Large intestine (tissue), 3 donors: ENCODE measurements at regions not wholly inside any gene's neighbourhood (a gene's known extent, or its start where the extent isn't known, plus 50 kb on each side); places are given as distances from the start of the nearest gene placed in this dataset.

Experiments
- DNase-seq, 2 donors: peaks; one replicate each; pipeline versions ENCODE4 v3.0.0 to v3.0.0-alpha.2; 2013
- H3K27ac ChIP-seq: one replicate; pipeline ENCODE4 v1.5.1; 2013; ENCODE audit warnings: low read length
- H3K27me3 ChIP-seq: 2 replicates; pipeline ENCODE4 v1.6.1; 2013; ENCODE audit warnings: low read length; ENCODE audit not compliant: control insufficient read depth, insufficient read depth
- H3K36me3 ChIP-seq: 2 replicates; pipeline ENCODE4 v1.6.1; 2013; ENCODE audit warnings: low read length; ENCODE audit not compliant: control insufficient read depth, insufficient read depth
- H3K4me1 ChIP-seq: one replicate; pipeline ENCODE4 v1.6.1; 2013; ENCODE audit warnings: low read length; ENCODE audit not compliant: control insufficient read depth, insufficient read depth
- H3K4me3 ChIP-seq: one replicate; pipeline ENCODE4 v1.5.1; 2013; ENCODE audit warnings: low read length
- H3K9me3 ChIP-seq: one replicate; pipeline ENCODE4 v1.6.1; 2013; ENCODE audit warnings: mild to moderate bottlenecking, low read depth, low read length, moderate library complexity; ENCODE audit not compliant: control insufficient read depth
- WGBS: methylation state at CpG from one replicate; pipeline ENCODE4 v1.1.5; 2013; ENCODE audit warnings: low lambda C conversion rate; ENCODE audit not compliant: insufficient coverage; 5-methylcytosine and 5-hydroxymethylcytosine counted together

GRCh38 chr7:41147606-41148485 is 555.0 kb downstream of the INHBA start:
- H3K27ac ChIP-seq = no peak overlapping the region
- H3K9me3 ChIP-seq = peaks cover 4% of the 10 kb centered on the region
- H3K36me3 ChIP-seq = no peaks in the 10 kb centered on the region
- no peak overlapping the region for H3K4me3 ChIP-seq
- H3K27me3 ChIP-seq = no peaks in the 10 kb centered on the region
- DNase-seq = no peak
- H3K4me1 ChIP-seq = no peaks in the 10 kb centered on the region
- no CpG with 5 or more reads among the region's 3 CpGs for WGBS

- Histone ChIP-seq H3K4me1 (no peaks in the 10 kb centered on the region), H3K36me3 (no peaks in the 10 kb centered on the region), H3K27me3 (no peaks in the 10 kb centered on the region), H3K9me3 (peaks cover 4% of the 10 kb centered on the region), H3K27ac (no peak overlapping the region), H3K4me3 (no peak overlapping the region)
- no CpG with 5 or more reads among the region's 3 CpGs for WGBS
- DNase-seq = no peak
These were observed 556.5 kb downstream of the INHBA start for GRCh38 chr7:41146429-41146828.

GRCh38 chr7:41145656-41146055 is 557.2 kb downstream of the INHBA start:
- Histone ChIP-seq H3K27me3 (no peaks in the 10 kb centered on the region), H3K36me3 (no peaks in the 10 kb centered on the region), H3K9me3 (peaks cover 4% of the 10 kb centered on the region), H3K4me3 (no peak overlapping the region), H3K4me1 (no peaks in the 10 kb centered on the region), H3K27ac (no peak overlapping the region)
- WGBS = no CpG with 5 or more reads among the region's 3 CpGs
- no peak for DNase-seq

- Histone ChIP-seq H3K36me3 (no peaks in the 10 kb centered on the region), H3K27ac (no peak overlapping the region), H3K9me3 (no peaks in the 10 kb centered on the region), H3K4me3 (no peak overlapping the region), H3K4me1 (no peaks in the 10 kb centered on the region), H3K27me3 (no peaks in the 10 kb centered on the region)
- no peak for DNase-seq
These were observed 559.9 kb downstream of the INHBA start for GRCh38 chr7:41142904-41143473.

- H3K36me3 ChIP-seq = no peaks in the 10 kb centered on the region
- no peaks in the 10 kb centered on the region for H3K27me3 ChIP-seq
- no peak for DNase-seq
- H3K4me1 ChIP-seq = no peaks in the 10 kb centered on the region
- no peaks in the 10 kb centered on the region for H3K9me3 ChIP-seq
- no peak overlapping the region for H3K4me3 ChIP-seq
- WGBS = no CpG with 5 or more reads among the region's 5 CpGs
- no peak overlapping the region for H3K27ac ChIP-seq
These were observed 563.1 kb downstream of the INHBA start for GRCh38 chr7:41139789-41140188.

- H3K4me3 ChIP-seq = no peak overlapping the region
- H3K9me3 ChIP-seq = no peaks in the 10 kb centered on the region
- no peak for DNase-seq
- no peak overlapping the region for H3K27ac ChIP-seq
- H3K36me3 ChIP-seq = no peaks in the 10 kb centered on the region
- no peaks in the 10 kb centered on the region for H3K27me3 ChIP-seq
- H3K4me1 ChIP-seq = no peaks in the 10 kb centered on the region
- WGBS = no CpG with 5 or more reads among the region's 15 CpGs
These were observed 566.3 kb downstream of the INHBA start for GRCh38 chr7:41136551-41136950.

GRCh38 chr7:41135511-41135910 is 567.4 kb downstream of the INHBA start:
- H3K27ac ChIP-seq = no peak overlapping the region
- DNase-seq = no peak
- no CpG with 5 or more reads among the region's 6 CpGs for WGBS
- H3K27me3 ChIP-seq = no peaks in the 10 kb centered on the region
- no peaks in the 10 kb centered on the region for H3K4me1 ChIP-seq
- H3K9me3 ChIP-seq = no peaks in the 10 kb centered on the region
- no peak overlapping the region for H3K4me3 ChIP-seq
- no peaks in the 10 kb centered on the region for H3K36me3 ChIP-seq

GRCh38 chr7:41134300-41135255 is 568.3 kb downstream of the INHBA start:
- Histone ChIP-seq H3K27ac (no peak overlapping the region), H3K9me3 (no peaks in the 10 kb centered on the region)
- WGBS = 33% methylated on average over 1 of the region's 3 CpGs

GRCh38 chr7:41133690-41134299 is 569.1 kb downstream of the INHBA start:
- H3K4me3 ChIP-seq = no peak overlapping the region
- no peak for DNase-seq
- no CpG with 5 or more reads among the region's 10 CpGs for WGBS
- H3K36me3 ChIP-seq = no peaks in the 10 kb centered on the region
- no peaks in the 10 kb centered on the region for H3K9me3 ChIP-seq
- no peaks in the 10 kb centered on the region for H3K4me1 ChIP-seq
- H3K27me3 ChIP-seq = no peaks in the 10 kb centered on the region
- no peak overlapping the region for H3K27ac ChIP-seq

More at GRCh38 chr7:41134300-41135255, 568.3 kb downstream of the INHBA start:
- H3K4me3 ChIP-seq = no peak overlapping the region
- DNase-seq = no peak
- H3K36me3 ChIP-seq = no peaks in the 10 kb centered on the region
- H3K4me1 ChIP-seq = no peaks in the 10 kb centered on the region
- H3K27me3 ChIP-seq = no peaks in the 10 kb centered on the region

GRCh38 chr7:41131956-41132355 is 570.9 kb downstream of the INHBA start:
- Histone ChIP-seq H3K36me3 (no peaks in the 10 kb centered on the region), H3K4me3 (no peak overlapping the region), H3K27ac (no peak overlapping the region), H3K4me1 (no peaks in the 10 kb centered on the region), H3K9me3 (no peaks in the 10 kb centered on the region), H3K27me3 (no peaks in the 10 kb centered on the region)
- DNase-seq = no peak
- 82% methylated on average over 3 of the region's 6 CpGs for WGBS
